Sigmoid colon (tissue), 6 donors: ENCODE measurements at regions not wholly inside any gene's neighbourhood (a gene's known extent, or its start where the extent isn't known, plus 50 kb on each side); places are given as distances from the start of the nearest gene placed in this dataset.
"Not testable (repeated sequence)": the region's sequence is repeated elsewhere in the genome, so short reads cannot be mapped to it uniquely, and the experiment has no call there.

Experiments used
- DNase-seq: peaks from one replicate; pipeline ENCODE4 v3.0.0-alpha.2; 2019
- H3K27ac ChIP-seq, 4 donors: fragments of 200-600 bp; sonication (generic); one replicate each; pipeline ENCODE4 v1.5.1; 2016 to 2019; ENCODE audit warnings: mild to moderate bottlenecking in 1 of 4
- H3K27me3 ChIP-seq, 3 donors: fragments of 200-600 bp; sonication (generic); one replicate each; pipeline ENCODE4 v1.5.1; 2019; ENCODE audit warnings: mild to moderate bottlenecking in 1 of 3
- H3K36me3 ChIP-seq, 4 donors: fragments of 200-600 bp; sonication (generic); one replicate each; pipeline ENCODE4 v1.5.1; 2016 to 2019
- H3K4me1 ChIP-seq, 4 donors: fragments of 200-600 bp; sonication (generic); one replicate each; pipeline ENCODE4 v1.5.1; 2017 to 2019
- H3K4me3 ChIP-seq, 4 donors: fragments of 200-600 bp; sonication (generic); one replicate each; pipeline ENCODE4 v1.5.1; 2017 to 2019; ENCODE audit warnings: mild to moderate bottlenecking in 2 of 4, moderate library complexity in 1 of 4
- H3K9me3 ChIP-seq, 4 donors: fragments of 200-600 bp in 3 of 4; sonication (generic) in 3 of 4; one replicate each; pipeline versions ENCODE4 v1.5.1 to v1.6.1; 2013 to 2019
- WGBS, 2 donors: extraction: QIAGEN DNeasy Blood & Tissue Kit; methylation state at CpG; one replicate each; pipeline ENCODE4 v1.1.7; 2013; 5-methylcytosine and 5-hydroxymethylcytosine counted together
- intact Hi-C: fragments of 100-400 bp; cut with DNase I; formaldehyde crosslinking; loops from one replicate; pipeline ENCODE4 v1.15.1; 2023
- donor health status: healthy with polysubstance abuse.
- donor health status: healthy.

GRCh38 chr15:22134941-22135566 lies 54.7 kb downstream of the OR4M2 start:
- intact Hi-C loops, H3K4me3 ChIP-seq, H3K27me3 ChIP-seq, H3K4me1 ChIP-seq, H3K27ac ChIP-seq, H3K36me3 ChIP-seq, H3K9me3 ChIP-seq, DNase-seq: not testable (repeated sequence)
- no CpG with 5 or more reads among the region's 3 CpGs for WGBS, 2 donors

- H3K4me3 ChIP-seq, H3K36me3 ChIP-seq, intact Hi-C loops, H3K27ac ChIP-seq, H3K4me1 ChIP-seq, DNase-seq, H3K9me3 ChIP-seq, H3K27me3 ChIP-seq: not testable (repeated sequence)
- no CpG with 5 or more reads among the region's 7 CpGs for WGBS, 2 donors
Measured at GRCh38 chr15:22137572-22137971, 57.2 kb downstream of the OR4M2 start.

GRCh38 chr15:22141106-22141505 lies 60.8 kb downstream of the OR4M2 start:
- intact Hi-C loops, H3K36me3 ChIP-seq, DNase-seq, H3K27ac ChIP-seq, H3K9me3 ChIP-seq, H3K27me3 ChIP-seq, H3K4me3 ChIP-seq, H3K4me1 ChIP-seq: not testable (repeated sequence)
- WGBS, 2 donors = no CpG with 5 or more reads among the region's 9 CpGs

- intact Hi-C loops, H3K27ac ChIP-seq, H3K4me1 ChIP-seq, H3K4me3 ChIP-seq, H3K27me3 ChIP-seq, H3K9me3 ChIP-seq, H3K36me3 ChIP-seq, DNase-seq: not testable (repeated sequence)
- no CpG with 5 or more reads among the region's 7 CpGs for whole genome bisulfite sequencing, 2 donors
Measured at GRCh38 chr15:22148109-22148508, 67.8 kb downstream of the OR4M2 start.

GRCh38 chr15:22158243-22158642 lies 77.9 kb downstream of the OR4M2 start:
- WGBS, 2 donors = no CpG with 5 or more reads among the region's 6 CpGs
- H3K27ac ChIP-seq, intact Hi-C loops: not testable (repeated sequence)

GRCh38 chr15:22160283-22160682 lies 80.0 kb downstream of the OR4M2 start:
- H3K4me1 ChIP-seq, H3K9me3 ChIP-seq, H3K36me3 ChIP-seq, H3K4me3 ChIP-seq, H3K27ac ChIP-seq, intact Hi-C loops, H3K27me3 ChIP-seq, DNase-seq: not testable (repeated sequence)
- no CpG with 5 or more reads among the region's 8 CpGs for WGBS, 2 donors

More at GRCh38 chr15:22158243-22158642, 77.9 kb downstream of the OR4M2 start:
- not testable (repeated sequence) for H3K4me3 ChIP-seq, H3K36me3 ChIP-seq, H3K4me1 ChIP-seq, DNase-seq, H3K27me3 ChIP-seq, H3K9me3 ChIP-seq

GRCh38 chr15:22160741-22161140 lies 80.4 kb downstream of the OR4M2 start:
- intact Hi-C loops, H3K4me1 ChIP-seq, H3K9me3 ChIP-seq: not testable (repeated sequence)

GRCh38 chr15:22161398-22161797 lies 81.1 kb downstream of the OR4M2 start:
- H3K27ac ChIP-seq, H3K27me3 ChIP-seq, H3K36me3 ChIP-seq, DNase-seq, H3K9me3 ChIP-seq, H3K4me1 ChIP-seq, H3K4me3 ChIP-seq, intact Hi-C loops: not testable (repeated sequence)
- WGBS, 2 donors = no CpG with 5 or more reads among the region's 4 CpGs

More at GRCh38 chr15:22160741-22161140, 80.4 kb downstream of the OR4M2 start:
- not testable (repeated sequence) for H3K36me3 ChIP-seq, H3K27ac ChIP-seq, H3K4me3 ChIP-seq, DNase-seq, H3K27me3 ChIP-seq
- WGBS, 2 donors = no CpG with 5 or more reads among the region's 2 CpGs

GRCh38 chr15:22163715-22164114 lies 83.4 kb downstream of the OR4M2 start:
- H3K4me1 ChIP-seq, intact Hi-C loops: not testable (repeated sequence)

GRCh38 chr15:22167521-22167920 lies 87.2 kb downstream of the OR4M2 start:
- WGBS, 2 donors = no CpG with 5 or more reads among the region's 3 CpGs

More at GRCh38 chr15:22163715-22164114, 83.4 kb downstream of the OR4M2 start:
- not testable (repeated sequence) for DNase-seq, H3K9me3 ChIP-seq, H3K4me3 ChIP-seq, H3K27me3 ChIP-seq, H3K27ac ChIP-seq, H3K36me3 ChIP-seq
- WGBS, 2 donors = no CpG with 5 or more reads among the region's 5 CpGs

GRCh38 chr15:22173029-22173998 lies 93.0 kb downstream of the OR4M2 start:
- H3K4me3 ChIP-seq, intact Hi-C loops, H3K27ac ChIP-seq, H3K27me3 ChIP-seq, H3K4me1 ChIP-seq, H3K36me3 ChIP-seq, DNase-seq, H3K9me3 ChIP-seq: not testable (repeated sequence)
- WGBS, 2 donors = no CpG with 5 or more reads among the region's 19 CpGs

More at GRCh38 chr15:22167521-22167920, 87.2 kb downstream of the OR4M2 start:
- intact Hi-C loops, H3K36me3 ChIP-seq, H3K4me1 ChIP-seq, H3K4me3 ChIP-seq, DNase-seq, H3K27me3 ChIP-seq, H3K9me3 ChIP-seq, H3K27ac ChIP-seq: not testable (repeated sequence)

- intact Hi-C loops, H3K4me1 ChIP-seq, H3K4me3 ChIP-seq, H3K27me3 ChIP-seq, DNase-seq, H3K27ac ChIP-seq, H3K36me3 ChIP-seq, H3K9me3 ChIP-seq: not testable (repeated sequence)
- WGBS, 2 donors = no CpG with 5 or more reads among the region's 5 CpGs
Measured at GRCh38 chr15:22174088-22174487, 93.8 kb downstream of the OR4M2 start.

- H3K27me3 ChIP-seq, intact Hi-C loops, H3K36me3 ChIP-seq, H3K4me1 ChIP-seq, DNase-seq, H3K9me3 ChIP-seq, H3K4me3 ChIP-seq, H3K27ac ChIP-seq: not testable (repeated sequence)
- WGBS, 2 donors = no CpG with 5 or more reads among the region's 7 CpGs
Measured at GRCh38 chr15:22177965-22178364, 97.6 kb downstream of the OR4M2 start.
